GM23248 (cell line): ENCODE measurements at regions not wholly inside any gene's neighbourhood (a gene's known extent, or its start where the extent isn't known, plus 50 kb on each side); places are given as distances from the start of the nearest gene placed in this dataset.

Source experiments
- EZH2 ChIP-seq: fragments of 200-600 bp; sonication (generic); IDR thresholded peaks from 2 replicates; pipeline ENCODE4 v1.6.1; 2018; ENCODE audit warnings: antibody characterized with exemption, mild to moderate bottlenecking; ENCODE audit not compliant: insufficient read depth, poor library complexity, severe bottlenecking
- EZH2phosphoT487 ChIP-seq: fragments of 200-600 bp; sonication (generic); IDR thresholded peaks from 2 replicates; pipeline ENCODE4 v1.6.1; 2018; ENCODE audit warnings: antibody characterized with exemption, moderate library complexity, mild to moderate bottlenecking, low read depth; ENCODE audit not compliant: insufficient read depth

- no peak for TF ChIP-seq EZH2phosphoT487
- TF ChIP-seq EZH2 = no peak
These were observed 172.0 kb downstream of the AXIN2 start for GRCh38 chr17:65389426-65389825.
